Body of pancreas (tissue), 4 donors: ENCODE measurements at regions not wholly inside any gene's neighbourhood (a gene's known extent, or its start where the extent isn't known, plus 50 kb on each side); places are given as distances from the start of the nearest gene placed in this dataset.

Experiments
- ATAC-seq: fragments of 150-250 bp; one replicate; pipeline ENCODE4 v1.9.1; 2016
- DNase-seq, 4 donors: peaks; one replicate each; pipeline ENCODE4 v3.0.0-alpha.2; 2019
- H3K27ac ChIP-seq, 4 donors: fragments of 200-600 bp; sonication (generic); 1 replicate in 3 of 4; 2 replicates in 1 of 4; pipeline versions ENCODE4 v1.5.1 to v1.6.1; 2016 to 2019; ENCODE audit warnings: mild to moderate bottlenecking in 1 of 4, mixed read lengths in 1 of 4, moderate library complexity in 1 of 4
- H3K27me3 ChIP-seq, 2 donors: fragments of 200-600 bp; sonication (generic); one replicate each; pipeline ENCODE4 v1.6.0; 2016; ENCODE audit warnings: mild to moderate bottlenecking in 1 of 2
- H3K36me3 ChIP-seq, 2 donors: fragments of 200-600 bp; sonication (generic); replicated peaks in 1 of 2; 2 replicates each; pipeline ENCODE4 v1.5.1; 2016; ENCODE audit warnings: low read depth in 2 of 2; ENCODE audit not compliant: insufficient read depth in 1 of 2
- H3K4me1 ChIP-seq: fragments of 200-600 bp; sonication (generic); one replicate; pipeline ENCODE4 v1.6.0; 2016
- H3K4me3 ChIP-seq, 2 donors: fragments of 200-600 bp; sonication (generic); 1 replicate in 1 of 2; 2 replicates in 1 of 2; pipeline ENCODE4 v1.5.1; 2016 to 2019
- H3K9me3 ChIP-seq, 3 donors: fragments of 200-600 bp; sonication (generic); 1 replicate in 2 of 3; 2 replicates in 1 of 3; pipeline ENCODE4 v1.5.1; 2016
- POLR2A ChIP-seq, 3 donors: fragments of 450-650 bp; IDR thresholded peaks; one replicate each; pipeline ENCODE4 v1.6.1; 2016; ENCODE audit warnings: antibody characterized with exemption in 3 of 3, mild to moderate bottlenecking in 2 of 3
- WGBS, 2 donors: methylation state at CpG; one replicate each; pipeline ENCODE4 v1.1.5; 2017; 5-methylcytosine and 5-hydroxymethylcytosine counted together
- intact Hi-C: fragments of 100-400 bp; cut with DNase I; formaldehyde crosslinking; loops from one replicate; pipeline ENCODE4 v1.15.1; 2023
- TF ChIP-seq, protein P1 (sequence below), 7 experiments: fragments of 450-650 bp in 4 of 7; fragments of 200-600 bp in 3 of 7; sonication (generic) in 3 of 7; IDR thresholded peaks; one replicate each; pipeline ENCODE4 v1.5.1; 2016 to 2019; ENCODE audit warnings: antibody characterized with exemption in 7 of 7

- Histone ChIP-seq H3K36me3 (no peaks in the 10 kb centered on the region), H3K4me3 (no peak overlapping the region), H3K9me3 (no peaks in the 10 kb centered on the region), H3K4me1 (no peaks in the 10 kb centered on the region), H3K27ac (no peak overlapping the region), H3K27me3 (no peaks in the 10 kb centered on the region)
- intact Hi-C loops = no loop called here
- DNase-seq (no peak), ATAC-seq (no peak)
- TF ChIP-seq, protein P1, sequence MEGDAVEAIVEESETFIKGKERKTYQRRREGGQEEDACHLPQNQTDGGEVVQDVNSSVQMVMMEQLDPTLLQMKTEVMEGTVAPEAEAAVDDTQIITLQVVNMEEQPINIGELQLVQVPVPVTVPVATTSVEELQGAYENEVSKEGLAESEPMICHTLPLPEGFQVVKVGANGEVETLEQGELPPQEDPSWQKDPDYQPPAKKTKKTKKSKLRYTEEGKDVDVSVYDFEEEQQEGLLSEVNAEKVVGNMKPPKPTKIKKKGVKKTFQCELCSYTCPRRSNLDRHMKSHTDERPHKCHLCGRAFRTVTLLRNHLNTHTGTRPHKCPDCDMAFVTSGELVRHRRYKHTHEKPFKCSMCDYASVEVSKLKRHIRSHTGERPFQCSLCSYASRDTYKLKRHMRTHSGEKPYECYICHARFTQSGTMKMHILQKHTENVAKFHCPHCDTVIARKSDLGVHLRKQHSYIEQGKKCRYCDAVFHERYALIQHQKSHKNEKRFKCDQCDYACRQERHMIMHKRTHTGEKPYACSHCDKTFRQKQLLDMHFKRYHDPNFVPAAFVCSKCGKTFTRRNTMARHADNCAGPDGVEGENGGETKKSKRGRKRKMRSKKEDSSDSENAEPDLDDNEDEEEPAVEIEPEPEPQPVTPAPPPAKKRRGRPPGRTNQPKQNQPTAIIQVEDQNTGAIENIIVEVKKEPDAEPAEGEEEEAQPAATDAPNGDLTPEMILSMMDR (IDR thresholded peaks at IDR 0.05) = no peak
- no peak for TF ChIP-seq POLR2A (IDR thresholded peaks at IDR 0.05)
- 38 to 50% methylated on average over 3 of the region's 3 CpGs for WGBS, 2 donors
Observed at GRCh38 chr5:53364061-53364460, 116.4 kb upstream of the FST start.

DNA sequence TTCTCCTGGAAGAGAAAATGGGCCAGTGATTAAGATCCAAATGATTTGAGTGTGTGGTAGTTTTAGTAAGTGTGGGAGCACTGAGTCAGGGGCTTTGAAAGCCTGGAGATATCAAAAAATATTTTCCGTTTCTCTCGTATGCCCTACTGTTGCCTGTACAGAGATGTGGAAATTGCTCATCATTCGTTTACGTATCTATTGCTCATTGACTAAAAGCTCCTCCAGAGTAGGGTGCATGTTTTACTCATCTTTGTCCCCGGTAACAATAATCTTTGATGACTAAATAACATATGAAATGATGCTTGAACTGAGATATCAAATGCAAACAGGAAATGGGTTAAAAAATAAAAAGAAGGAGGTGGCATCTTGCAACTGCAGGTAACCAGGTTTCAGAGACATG, 114.2 kb upstream of the FST start:
- Histone ChIP-seq H3K27ac (no peak overlapping the region), H3K4me3 (no peak overlapping the region), H3K9me3 (no peaks in the 10 kb centered on the region), H3K27me3 (no peaks in the 10 kb centered on the region), H3K36me3 (no peaks in the 10 kb centered on the region), H3K4me1 (no peaks in the 10 kb centered on the region)
- 74 to 75% methylated on average over 5 of the region's 5 CpGs for WGBS, 2 donors
- DNase-seq (no peak), ATAC-seq (no peak)
- intact Hi-C loops = no loop called here
- TF ChIP-seq, protein P1 (IDR thresholded peaks at IDR 0.05) = no peak
- TF ChIP-seq POLR2A (IDR thresholded peaks at IDR 0.05) = no peak

DNA sequence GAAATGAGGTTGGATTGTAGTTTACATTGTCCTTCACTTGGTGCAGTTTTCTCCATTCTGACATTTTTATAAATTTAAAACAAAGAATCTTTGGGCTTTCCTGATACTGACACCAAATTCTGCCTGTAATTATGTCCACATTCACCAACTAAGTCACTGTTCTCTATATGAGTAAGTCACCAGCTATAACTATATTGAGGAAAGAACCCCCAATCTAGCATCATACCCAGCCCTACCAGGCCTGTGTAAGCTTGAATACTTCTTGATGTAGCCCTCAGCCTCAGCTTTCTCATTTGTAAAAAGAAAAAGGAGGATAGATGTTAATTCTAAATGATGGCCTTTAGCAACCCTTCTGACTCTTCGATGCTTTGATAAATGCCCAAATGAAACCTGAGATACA, 112.7 kb upstream of the FST start:
- no peak overlapping the region for H3K27ac ChIP-seq
- intact Hi-C loops = no loop called here
- H3K4me1 ChIP-seq = no peaks in the 10 kb centered on the region
- no peaks in the 10 kb centered on the region for H3K27me3 ChIP-seq
- WGBS, 2 donors = 84 to 89% methylated on average over 1 of the region's 1 CpG
- H3K36me3 ChIP-seq = no peaks in the 10 kb centered on the region
- TF ChIP-seq, protein P1 (IDR thresholded peaks at IDR 0.05) = no peak
- TF ChIP-seq POLR2A (IDR thresholded peaks at IDR 0.05) = no peak
- no peaks in the 10 kb centered on the region for H3K9me3 ChIP-seq
- no peak overlapping the region for H3K4me3 ChIP-seq
- ATAC-seq = no peak
- DNase-seq = no peak

- TF ChIP-seq POLR2A (IDR thresholded peaks at IDR 0.05) = no peak
- TF ChIP-seq, protein P1 (IDR thresholded peaks at IDR 0.05) = no peak
- 24 to 25% methylated on average over 1 of the region's 1 CpG for WGBS, 2 donors
- Histone ChIP-seq H3K36me3 (no peaks in the 10 kb centered on the region), H3K4me3 (no peak overlapping the region), H3K27me3 (no peaks in the 10 kb centered on the region), H3K4me1 (no peaks in the 10 kb centered on the region), H3K27ac (no peak overlapping the region), H3K9me3 (no peaks in the 10 kb centered on the region)
- intact Hi-C loops = no loop called here
- DNase-seq (no peak), ATAC-seq (no peak)
Observed at GRCh38 chr5:53368516-53368915, 111.9 kb upstream of the FST start.

DNA sequence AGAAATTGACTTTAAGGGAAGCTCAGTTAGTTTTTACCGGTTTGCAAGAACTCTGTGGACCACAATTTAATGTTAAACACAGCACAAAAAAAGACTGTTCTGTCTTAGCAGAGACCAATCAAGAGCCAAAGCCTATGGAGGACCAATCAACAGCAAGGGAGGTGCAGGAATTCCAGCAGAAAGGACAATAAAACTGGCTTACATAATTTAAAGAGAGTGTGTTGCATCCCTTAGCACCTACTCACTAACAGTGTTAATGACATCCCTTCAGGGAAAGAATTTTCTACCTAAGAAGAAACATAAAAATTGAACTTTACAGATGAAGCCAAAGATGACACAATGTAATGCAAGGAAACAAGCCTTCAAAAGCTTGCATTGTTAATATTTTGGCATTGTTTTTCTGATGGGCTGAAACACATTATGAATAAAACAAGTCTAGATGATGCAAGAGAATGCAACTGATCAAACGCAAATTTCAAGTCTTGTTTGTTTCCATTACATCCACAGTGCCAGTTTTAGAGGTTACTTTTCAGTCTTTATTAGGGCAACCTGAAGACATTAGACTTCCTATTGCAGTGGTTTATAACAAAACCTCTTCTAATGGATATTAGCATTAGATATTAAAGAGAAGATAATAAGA, 111.3 kb upstream of the FST start:
- no peaks in the 10 kb centered on the region for H3K27me3 ChIP-seq
- TF ChIP-seq, protein P1 (IDR thresholded peaks at IDR 0.05) = no peak
- no peak for TF ChIP-seq POLR2A (IDR thresholded peaks at IDR 0.05)
- H3K9me3 ChIP-seq = no peaks in the 10 kb centered on the region
- H3K4me1 ChIP-seq = no peaks in the 10 kb centered on the region
- H3K4me3 ChIP-seq = no peak overlapping the region
- ATAC-seq (no peak), DNase-seq (no peak)
- intact Hi-C loops = no loop called here
- no peak overlapping the region for H3K27ac ChIP-seq
- no peaks in the 10 kb centered on the region for H3K36me3 ChIP-seq
- WGBS, 2 donors = 75 to 81% methylated on average over 2 of the region's 2 CpGs
